Right ventricle myocardium inferior (tissue), 1 donor: ENCODE measurements at regions not wholly inside any gene's neighbourhood (a gene's known extent, or its start where the extent isn't known, plus 50 kb on each side); places are given as distances from the start of the nearest gene placed in this dataset.

Source experiments
- ATAC-seq: fragments of 200-7000 bp; cut with Tn5 transposase; one replicate; pipeline ENCODE4 v1.9.1; 2020; ENCODE audit warnings: mild to moderate bottlenecking, moderate library complexity
- DNase-seq: peaks from one replicate; pipeline ENCODE4 v3.0.0; 2021; ENCODE audit errors: missing footprints
- intact Hi-C: fragments of 100-400 bp; cut with DNase I; formaldehyde crosslinking; loops from one replicate; pipeline ENCODE4 v1.11.0; 2022
- donor health status: DM: no; HTN: yes; CAD: no; lungs with severe emphysema.

DNA sequence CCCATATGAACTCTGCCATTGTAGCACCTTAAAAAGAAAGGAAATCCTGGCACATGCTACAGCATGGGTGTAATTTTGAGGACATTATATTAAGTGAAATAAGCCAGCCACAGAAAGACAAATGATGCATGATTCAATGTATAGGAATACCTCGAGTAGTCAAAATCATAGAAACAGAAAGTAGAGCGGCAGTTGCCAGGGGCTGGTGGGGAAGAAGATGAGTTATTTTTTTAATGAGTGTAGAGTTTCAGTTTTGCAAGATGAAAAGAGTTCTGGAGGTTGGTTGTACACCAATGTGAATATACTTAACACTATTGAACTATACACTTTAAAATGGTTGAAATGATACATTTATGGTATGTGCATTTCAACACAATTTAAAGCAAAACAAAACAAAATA is 133.0 kb downstream of the ZDHHC21 start:
- intact Hi-C loops: no loop called here
- no peak for ATAC-seq
- DNase-seq: no peak

GRCh38 chr9:14554886-14555285 is 138.3 kb downstream of the ZDHHC21 start:
- intact Hi-C loops: no loop called here
- ATAC-seq (no peak), DNase-seq (no peak)

DNA sequence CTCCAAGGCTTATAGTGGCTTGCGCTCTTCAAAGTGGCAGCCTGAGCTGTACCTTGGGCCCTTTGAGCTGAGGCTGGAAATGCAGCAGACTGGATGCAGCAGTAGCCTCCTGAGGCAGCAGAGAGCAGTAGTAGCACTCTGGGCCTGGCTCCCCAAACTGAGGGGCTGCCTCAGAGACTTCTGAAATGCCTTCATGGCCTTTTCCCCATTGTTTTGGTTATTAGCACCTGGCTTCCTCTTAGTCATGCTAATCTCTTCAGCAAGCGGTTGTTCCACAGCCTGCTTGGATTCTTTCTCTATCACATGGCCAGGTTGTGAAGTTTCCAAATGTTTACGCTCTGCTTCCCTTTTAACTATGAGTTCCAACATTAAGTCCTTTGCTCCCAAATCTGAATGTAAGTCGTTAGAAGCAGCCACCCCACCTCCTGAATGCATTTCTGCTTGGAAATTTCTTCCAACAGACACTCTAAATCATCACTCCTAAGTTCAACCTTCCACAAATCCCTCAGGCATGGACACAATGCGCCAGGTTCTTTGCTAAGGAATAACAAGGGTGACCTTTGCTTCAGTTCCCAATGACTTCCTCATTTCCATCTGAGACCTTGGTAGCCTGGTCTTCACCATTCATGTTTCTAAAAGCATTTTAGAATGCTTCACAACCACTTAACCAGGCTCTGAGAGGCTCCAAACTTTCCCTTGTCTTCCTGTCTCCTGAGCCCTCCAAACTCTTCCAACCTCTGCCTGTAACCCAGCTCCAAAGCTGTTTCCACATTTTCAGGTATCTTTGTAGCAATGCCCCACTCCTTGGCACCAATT is 145.8 kb downstream of the ZDHHC21 start:
- ATAC-seq (no peak), DNase-seq (no peak)
- intact Hi-C loops: no loop called here

DNA sequence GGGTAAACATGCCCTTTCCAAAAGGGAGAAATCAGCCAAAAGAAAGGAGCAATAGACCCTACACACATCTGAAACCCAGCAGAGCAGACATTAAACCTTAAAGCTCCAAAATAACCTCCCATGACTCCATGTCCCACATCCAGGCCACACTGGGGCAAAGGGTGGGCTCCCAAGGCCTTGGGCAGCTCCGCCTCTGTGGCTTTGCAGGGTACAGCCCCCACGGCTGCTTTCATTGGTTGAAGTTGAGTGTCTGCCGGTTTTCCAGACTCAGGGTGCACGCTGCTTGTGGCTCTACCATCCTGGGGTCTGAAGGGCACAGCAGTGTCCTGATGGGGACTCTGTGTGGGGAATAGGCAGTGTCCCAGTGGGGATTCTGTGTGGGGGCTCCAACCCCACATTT is 146.5 kb downstream of the ZDHHC21 start:
- ATAC-seq: no peak
- no peak for DNase-seq
- intact Hi-C loops: no loop called here

GRCh38 chr9:14542071-14542470 is 151.2 kb downstream of the ZDHHC21 start:
- ATAC-seq (no peak), DNase-seq (no peak)
- intact Hi-C loops: no loop called here

DNA sequence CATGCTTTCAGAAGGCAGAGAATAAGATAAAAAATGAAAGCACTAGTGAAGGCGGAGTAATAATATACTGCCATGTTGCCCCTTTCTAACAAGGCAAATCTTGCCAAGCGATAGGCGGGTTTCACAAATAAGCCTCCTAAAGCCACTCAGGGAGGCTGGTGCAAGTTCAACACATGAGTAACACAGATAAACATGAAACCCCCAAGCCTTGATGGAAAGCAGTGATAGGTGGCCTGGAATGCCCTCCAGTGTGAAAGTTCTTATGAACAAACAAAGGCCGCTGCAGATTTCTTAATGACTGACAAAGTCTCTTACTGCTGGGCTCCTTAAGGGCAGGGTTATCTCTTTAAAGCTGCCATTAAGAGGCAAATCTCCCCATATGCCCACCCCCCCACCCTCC is 154.7 kb downstream of the ZDHHC21 start:
- ATAC-seq (no peak), DNase-seq (no peak)
- intact Hi-C loops: no loop called here

- intact Hi-C loops: no loop called here
- ATAC-seq (peak; percentile 92), DNase-seq (no peak)
These were observed 157.9 kb downstream of the ZDHHC21 start for GRCh38 chr9:14535161-14535955.

DNA sequence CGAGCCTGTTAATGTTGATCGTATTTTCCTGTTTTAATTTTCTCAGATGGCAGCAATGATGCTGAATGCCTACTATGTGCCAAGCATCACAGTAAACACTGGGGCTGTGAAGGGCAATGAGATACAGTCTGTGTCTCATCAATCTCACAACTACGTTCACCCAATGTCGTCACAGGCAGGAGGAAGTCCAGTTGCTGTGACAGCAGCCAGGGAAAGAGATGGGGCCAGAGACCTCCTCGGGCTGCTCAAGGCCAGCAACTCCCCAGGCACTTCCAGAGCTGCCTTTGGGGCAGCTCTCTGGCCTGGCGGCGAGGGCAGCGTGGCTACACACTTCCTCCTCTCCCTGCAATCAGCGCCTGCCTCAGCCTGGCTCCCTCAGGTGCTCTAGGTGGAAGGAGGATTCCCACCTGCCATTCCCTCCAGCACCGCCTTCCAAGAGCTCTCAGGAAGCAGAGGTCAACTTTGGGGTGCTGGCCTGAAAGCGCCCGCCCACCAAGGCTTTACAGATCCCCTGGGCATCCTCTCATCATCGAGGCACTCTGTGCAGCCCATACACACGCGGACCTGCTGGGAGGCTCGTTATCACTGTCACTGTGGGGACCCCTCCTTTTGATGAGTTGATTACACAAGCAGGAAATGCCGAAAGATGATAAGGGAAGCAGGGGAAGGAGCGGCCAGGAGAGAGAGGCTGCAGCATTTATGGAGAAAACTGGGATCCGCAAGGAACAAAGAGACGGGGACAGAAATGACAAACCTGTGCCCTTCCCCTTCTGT is 159.2 kb downstream of the ZDHHC21 start:
- intact Hi-C loops: no loop called here
- ATAC-seq (no peak), DNase-seq (no peak)

GRCh38 chr9:14532456-14533115 is 160.6 kb downstream of the ZDHHC21 start:
- intact Hi-C loops: no loop called here
- ATAC-seq (no peak), DNase-seq (no peak)

DNA sequence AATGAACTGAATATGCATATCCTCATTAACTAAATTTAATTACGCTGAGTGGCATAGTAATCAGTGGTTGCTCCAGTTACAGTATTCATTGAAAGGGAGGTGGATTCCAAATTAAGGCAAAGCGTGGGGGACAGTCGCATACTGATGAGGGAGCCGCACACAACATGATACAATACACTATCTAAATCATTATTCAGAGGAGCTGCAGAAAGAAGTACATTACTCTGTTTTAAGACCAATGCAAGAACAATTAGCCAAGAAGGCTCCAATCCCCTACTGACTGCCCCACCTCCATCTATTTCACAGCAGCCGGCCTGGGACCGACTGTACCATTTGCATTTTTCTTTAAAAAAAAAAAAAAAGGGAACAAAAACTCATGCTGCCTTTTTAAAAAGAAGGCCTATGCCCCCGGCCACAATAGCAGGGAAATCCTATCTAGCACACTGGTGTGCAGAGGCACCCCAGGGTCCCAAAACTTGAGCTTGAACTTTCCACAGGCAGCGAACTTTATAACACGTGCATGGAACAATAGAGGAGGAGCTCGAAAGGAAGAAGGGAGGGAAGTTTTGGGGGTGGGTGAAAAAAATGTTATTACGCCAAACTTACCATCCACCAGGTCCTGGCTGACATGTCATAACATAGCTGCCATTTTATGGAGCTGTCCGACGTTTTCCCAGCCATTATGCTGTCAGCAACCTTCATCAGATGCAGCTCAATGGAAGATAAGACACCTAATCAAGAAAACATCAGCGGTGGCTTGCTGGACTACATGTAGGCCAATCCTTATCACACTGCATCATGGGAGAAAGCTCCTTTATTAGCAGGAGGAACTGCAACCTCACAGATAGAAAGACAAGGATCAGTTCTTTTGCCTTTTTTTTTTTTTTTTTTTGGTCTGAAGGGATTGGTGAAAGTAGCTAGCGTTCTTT is 161.6 kb downstream of the ZDHHC21 start:
- ATAC-seq (no peak), DNase-seq (no peak)
- intact Hi-C loops: no loop called here

DNA sequence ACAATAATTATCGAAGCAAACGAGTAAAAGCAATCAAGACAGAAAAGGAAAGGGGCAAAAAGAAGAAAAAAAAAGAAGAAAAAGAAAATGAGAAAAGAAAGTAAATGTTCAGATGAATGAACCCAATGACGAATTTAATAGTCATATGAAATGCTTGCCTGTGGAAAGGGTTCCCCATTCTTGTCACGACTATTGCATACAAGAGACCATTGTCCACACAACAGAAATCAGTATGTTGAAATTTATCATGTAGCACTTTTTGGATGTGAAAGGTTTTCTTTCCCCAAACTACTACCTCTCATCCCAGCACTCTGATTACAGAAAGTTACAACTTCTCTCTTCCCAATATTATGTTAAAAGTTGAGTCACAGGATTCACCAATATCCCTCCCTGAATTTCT is 162.4 kb downstream of the ZDHHC21 start:
- no peak for DNase-seq
- no peak for ATAC-seq
- intact Hi-C loops: no loop called here

- DNase-seq (no peak), ATAC-seq (no peak)
- intact Hi-C loops: no loop called here
These were observed 162.9 kb downstream of the ZDHHC21 start for GRCh38 chr9:14530366-14530765.

- intact Hi-C loops: no loop called here
- no peak for DNase-seq
- ATAC-seq: no peak
These were observed 163.6 kb downstream of the ZDHHC21 start for GRCh38 chr9:14529629-14530028.

DNA sequence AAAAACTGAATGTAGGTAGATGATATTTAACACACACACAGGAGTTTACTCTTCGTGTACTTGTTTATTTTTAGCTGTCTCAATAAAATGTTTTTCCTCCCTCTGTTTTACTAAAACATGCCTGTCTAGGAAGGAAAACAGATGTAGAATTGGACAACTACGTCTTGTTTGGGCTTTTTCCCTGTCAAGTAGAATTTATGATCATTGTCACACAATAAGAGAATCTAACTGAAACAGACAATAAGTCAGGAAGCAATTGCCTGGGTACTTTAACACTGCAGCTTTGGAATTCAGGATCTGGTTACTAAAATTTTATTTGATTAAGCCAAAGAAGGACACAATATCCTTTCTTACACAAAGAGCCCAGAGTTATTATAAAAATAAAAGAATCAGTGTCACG is 164.2 kb downstream of the ZDHHC21 start:
- DNase-seq (no peak), ATAC-seq (no peak)
- intact Hi-C loops: no loop called here

DNA sequence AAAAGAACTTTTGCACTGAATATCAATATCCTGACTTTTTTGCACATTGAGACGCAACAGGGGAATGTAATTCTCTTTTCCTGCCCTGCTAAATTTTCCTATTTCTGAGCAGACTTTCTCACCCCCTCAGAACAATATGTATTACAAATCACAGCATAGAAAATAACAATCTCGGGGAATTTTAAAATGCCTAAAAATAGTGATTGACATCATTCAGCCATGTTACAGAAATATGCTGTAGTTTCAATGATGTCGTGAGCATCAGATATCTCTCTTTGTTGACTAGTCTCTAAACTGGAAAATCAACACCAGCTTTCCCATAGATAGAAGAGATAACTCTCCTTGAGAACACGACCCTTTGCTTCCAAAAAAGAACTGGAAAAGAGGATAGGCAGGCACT is 166.7 kb downstream of the ZDHHC21 start:
- DNase-seq (no peak), ATAC-seq (no peak)
- intact Hi-C loops: no loop called here

DNA sequence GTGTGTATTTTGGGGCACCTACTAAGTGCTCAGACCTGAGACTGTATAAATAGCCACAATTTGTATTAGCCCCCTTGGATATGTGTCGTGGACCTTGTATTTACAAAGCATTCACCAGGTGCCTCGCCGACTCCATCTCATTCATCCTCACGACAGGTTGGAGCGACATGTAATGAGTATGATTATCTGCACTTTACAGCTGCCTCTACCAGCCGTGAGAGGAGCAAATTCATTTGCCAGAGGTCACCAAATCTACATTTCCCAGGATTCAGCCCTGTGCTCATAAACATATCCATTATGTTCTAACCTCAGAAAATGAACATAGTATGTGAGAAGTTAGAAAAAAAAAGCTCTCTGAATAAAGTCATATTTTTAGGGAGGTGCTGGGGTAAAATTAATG is 167.4 kb downstream of the ZDHHC21 start:
- ATAC-seq (no peak), DNase-seq (no peak)
- intact Hi-C loops: no loop called here

- intact Hi-C loops: no loop called here
- ATAC-seq (no peak), DNase-seq (no peak)
These were observed 168.2 kb downstream of the ZDHHC21 start for GRCh38 chr9:14524873-14525515.

GRCh38 chr9:14523545-14523944 is 169.7 kb downstream of the ZDHHC21 start:
- intact Hi-C loops: no loop called here
- ATAC-seq (no peak), DNase-seq (no peak)
